A549 (cell line): ENCODE measurements at regions not wholly inside any gene's neighbourhood (a gene's known extent, or its start where the extent isn't known, plus 50 kb on each side); places are given as distances from the start of the nearest gene placed in this dataset.

Experiments used
- ATAC-seq, 2 experiments: fragments of 200-7000 bp in 1 of 2; fragments of >200 bp in 1 of 2; cut with Nextera tagmentation in 1 of 2; cut with Tn5 transposase in 1 of 2; 3 replicates each; pipeline versions ENCODE4 v1.8.0 to v1.9.1; 2018 to 2020; ENCODE audit warnings: mild to moderate bottlenecking in 1 of 2, moderate library complexity in 1 of 2
- CTCF ChIA-PET: fragments of 300-600 bp; sonication (Branson Sonifier 250); formaldehyde crosslinking; extraction: SDS; loops from one replicate; lab custom pipeline; 2021; ENCODE audit warnings: antibody characterized with exemption, inconsistent platforms; lab: Yijun Ruan, JAX
- POLR2A ChIA-PET: fragments of 350-600 bp; formaldehyde crosslinking; extraction: SDS; loops from one replicate; lab custom pipeline; 2021; ENCODE audit warnings: antibody characterized with exemption, inconsistent platforms; lab: Yijun Ruan, JAX
- DNase-seq, 2 experiments: peaks; one replicate each; pipeline versions ENCODE4 v3.0.0 to v3.0.0-alpha.2; 2011 to 2016; ENCODE audit warnings: low read depth in 1 of 2, low spot score in 1 of 2
- FAIRE-seq: peaks from 2 replicates; lab custom pipeline; 2011; peaks lifted over from hg19 to GRCh38; lab: Jason Lieb, UNC
- H3K27ac ChIP-seq, 2 experiments: fragments of >200 bp; sonication (Bioruptor Twin); formaldehyde crosslinking; 3 replicates each; pipeline ENCODE4 v1.5.1; 2016 to 2017
- H3K4me1 ChIP-seq: fragments of >200 bp; sonication (Bioruptor Twin); formaldehyde crosslinking; 3 replicates; pipeline ENCODE4 v1.6.1; 2016
- H3K4me2 ChIP-seq: fragments of >200 bp; sonication (Bioruptor Twin); formaldehyde crosslinking; 3 replicates; pipeline ENCODE4 v1.6.1; 2016
- H3K4me3 ChIP-seq: fragments of >200 bp; sonication (Bioruptor Twin); formaldehyde crosslinking; 3 replicates; pipeline ENCODE4 v1.5.1; 2016
- H3K9me3 ChIP-seq: fragments of >200 bp; sonication (Bioruptor Twin); formaldehyde crosslinking; 3 replicates; pipeline ENCODE4 v1.6.1; 2016
- BCL3 ChIP-seq: fragments of >200 bp; sonication (Bioruptor Twin); formaldehyde crosslinking; IDR thresholded peaks from 3 replicates; pipeline ENCODE4 v1.6.1; 2016
- CBX2 ChIP-seq: fragments of 200-600 bp; sonication (generic); IDR thresholded peaks from 2 replicates; pipeline ENCODE4 v1.6.1; 2016; ENCODE audit warnings: low read depth, mild to moderate bottlenecking, borderline replicate concordance
- CHD2 ChIP-seq: fragments of 150-350 bp; IDR thresholded peaks from 2 replicates; pipeline ENCODE4 v1.6.1; 2014; ENCODE audit warnings: low read length; ENCODE audit not compliant: partially characterized antibody
- CHD4 ChIP-seq: fragments of 200-600 bp; sonication (generic); IDR thresholded peaks from 2 replicates; pipeline ENCODE4 v1.6.1; 2016; ENCODE audit warnings: antibody characterized with exemption, mild to moderate bottlenecking, borderline replicate concordance
- EP300 ChIP-seq, 2 experiments: fragments of >200 bp; sonication (Bioruptor Twin); formaldehyde crosslinking; IDR thresholded peaks; 2 replicates in 1 of 2; 3 replicates in 1 of 2; pipeline ENCODE4 v1.6.1; 2016 to 2017
- FOSL2 ChIP-seq, 2 experiments: fragments of 450-650 bp in 1 of 2; fragments of >200 bp in 1 of 2; sonication (Bioruptor Twin) in 1 of 2; formaldehyde crosslinking; IDR thresholded peaks; 2 replicates each; pipeline versions ENCODE4 v1.5.0 to v1.6.1; 2016 to 2020; ENCODE audit warnings: mild to moderate bottlenecking in 1 of 2, moderate library complexity in 1 of 2
- HDAC2 ChIP-seq: fragments of 200-600 bp; sonication (generic); IDR thresholded peaks from 2 replicates; pipeline ENCODE4 v1.6.1; 2016
- HOXB13 ChIP-seq: fragments of 250-450 bp; sonication (Bioruptor Pico); IDR thresholded peaks from 2 replicates; pipeline ENCODE4 v1.5.0; 2020; ENCODE audit warnings: low read depth, mild to moderate bottlenecking, moderate library complexity
- HOXB5 ChIP-seq: fragments of 250-450 bp; sonication (Bioruptor Pico); IDR thresholded peaks from 2 replicates; pipeline ENCODE4 v1.5.0; 2020; ENCODE audit warnings: mild to moderate bottlenecking, moderate library complexity
- KDM1A ChIP-seq: fragments of 200-600 bp; sonication (generic); IDR thresholded peaks from 2 replicates; pipeline ENCODE4 v1.6.1; 2016; ENCODE audit warnings: low read depth, mild to moderate bottlenecking
- MAFK ChIP-seq: fragments of 450-650 bp; IDR thresholded peaks from 2 replicates; pipeline ENCODE4 v1.6.1; 2014; ENCODE audit not compliant: partially characterized antibody
- MAX ChIP-seq: IDR thresholded peaks from 2 replicates; pipeline ENCODE4 v1.6.1; 2012
- MAZ ChIP-seq: fragments of 150-350 bp; IDR thresholded peaks from 2 replicates; pipeline ENCODE4 v1.6.1; 2014; ENCODE audit warnings: antibody characterized with exemption, low read depth, low read length, borderline replicate concordance
- NFE2L2 ChIP-seq: fragments of 150-350 bp; conservative IDR thresholded peaks from 2 replicates; pipeline ENCODE4 v1.6.1; 2014; ENCODE audit warnings: low read length
- NPAS2 ChIP-seq: fragments of 250-450 bp; sonication (Bioruptor Pico); IDR thresholded peaks from 2 replicates; pipeline ENCODE4 v1.8.0; 2022; ENCODE audit warnings: mild to moderate bottlenecking, moderate library complexity, borderline replicate concordance
- POLR2A ChIP-seq: IDR thresholded peaks from 2 replicates; pipeline ENCODE4 v1.6.1; 2012; ENCODE audit warnings: mild to moderate bottlenecking, low read length
- RARB ChIP-seq: fragments of 250-450 bp; sonication (Bioruptor Pico); IDR thresholded peaks from 2 replicates; pipeline ENCODE4 v1.8.0; 2021; ENCODE audit warnings: mild to moderate bottlenecking, moderate library complexity
- RCOR1 ChIP-seq: fragments of 150-350 bp; IDR thresholded peaks from 2 replicates; pipeline ENCODE4 v1.6.1; 2014; ENCODE audit warnings: antibody characterized with exemption, low read length, low read depth
- RFX5 ChIP-seq: fragments of 450-650 bp; IDR thresholded peaks from 2 replicates; pipeline ENCODE4 v1.7.1; 2014; ENCODE audit warnings: antibody characterized with exemption, mild to moderate bottlenecking, moderate library complexity
- TFCP2L1 ChIP-seq: fragments of 250-450 bp; sonication (Bioruptor Pico); IDR thresholded peaks from 2 replicates; pipeline ENCODE4 v1.5.0; 2021; ENCODE audit warnings: mild to moderate bottlenecking
- TP53 ChIP-seq: fragments of 250-450 bp; sonication (Bioruptor Pico); IDR thresholded peaks from 2 replicates; pipeline ENCODE4 v1.5.0; 2021; ENCODE audit warnings: mild to moderate bottlenecking, moderate library complexity
- WGBS: methylation state at CpG from one replicate; pipeline ENCODE4 v1.1.6; 2017; ENCODE audit errors: missing lambda C conversion rate; 5-methylcytosine and 5-hydroxymethylcytosine counted together
- TF ChIP-seq, protein P1 (sequence below): IDR thresholded peaks from 2 replicates; pipeline ENCODE4 v1.6.1; 2012; ENCODE audit warnings: low read depth, borderline replicate concordance
- TF ChIP-seq, protein P2 (sequence below): fragments of >200 bp; sonication (Bioruptor Twin); formaldehyde crosslinking; IDR thresholded peaks from 3 replicates; pipeline ENCODE4 v1.5.1; 2016
- TF ChIP-seq, protein P3 (sequence below): fragments of >200 bp; sonication (Bioruptor Twin); formaldehyde crosslinking; IDR thresholded peaks from 2 replicates; pipeline ENCODE4 v1.6.1; 2016

DNA sequence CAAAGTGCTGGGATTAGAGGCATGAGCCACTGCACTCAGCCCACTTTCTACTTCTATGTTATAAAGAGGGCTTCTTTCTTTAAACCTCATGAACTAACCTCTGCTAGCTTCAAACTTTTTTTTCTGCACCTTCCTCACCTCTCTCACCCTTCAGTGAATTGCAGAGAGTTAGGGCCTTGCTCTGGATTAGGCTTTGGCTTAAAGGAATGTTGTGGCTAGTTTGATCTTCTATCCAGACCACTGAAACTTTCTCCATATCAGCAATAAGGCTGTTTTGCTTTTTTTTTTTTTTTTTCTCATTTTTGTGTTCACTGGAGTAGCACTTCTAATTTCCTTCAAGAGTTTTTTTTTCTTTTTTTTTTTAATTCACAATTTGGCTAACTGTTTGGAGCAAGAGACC, 216.4 kb upstream of the MAP3K1 start:
- ChIA-PET CTCF (interaction anchor here (0.8 to 1.4 kb wide), 2 partner anchors 9 to 23 kb away, joined by 3 read pairs; no protein-coding TSS in a partner anchor), POLR2A (no interaction called here)
- no peak overlapping the region for H3K4me3 ChIP-seq
- no peak overlapping the region for H3K27ac ChIP-seq
- no peaks in the 10 kb centered on the region for H3K9me3 ChIP-seq
- FAIRE-seq (no peak), DNase-seq (no peak), ATAC-seq (no peak)
- no peaks in the 10 kb centered on the region for H3K4me1 ChIP-seq
- H3K4me2 ChIP-seq, result no peak overlapping the region
- TF ChIP-seq POLR2A, result no peak

DNA sequence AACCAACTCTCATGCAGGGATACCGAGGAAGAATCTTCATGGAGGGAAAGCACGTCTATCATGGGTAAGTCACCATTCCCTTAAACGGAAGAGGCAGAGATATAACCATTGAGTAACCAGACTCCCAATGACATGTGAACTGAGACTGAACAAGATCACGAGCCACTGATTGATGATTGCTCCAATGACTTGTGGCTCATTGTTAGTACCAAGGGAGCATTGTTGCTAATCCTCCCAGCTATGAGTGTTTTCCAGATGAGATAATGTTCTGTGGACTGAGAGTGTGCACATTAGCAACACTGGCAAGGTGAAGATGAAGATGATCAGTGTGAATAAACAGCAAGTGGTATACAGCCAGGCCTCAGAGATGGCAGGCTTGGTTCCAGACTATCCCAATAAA, 219.2 kb upstream of the MAP3K1 start:
- POLR2A ChIA-PET, result no interaction called here
- no peak for TF ChIP-seq TFCP2L1 (CRISPR knock-in tag)
- TF ChIP-seq MAX, result no peak
- no peak overlapping the region for H3K4me2 ChIP-seq
- no peak overlapping the region for H3K4me3 ChIP-seq
- no peaks in the 10 kb centered on the region for H3K4me1 ChIP-seq
- no peaks in the 10 kb centered on the region for H3K9me3 ChIP-seq
- CTCF ChIA-PET, result no interaction called here
- no peak for ATAC-seq
- no peak overlapping the region for H3K27ac ChIP-seq
- WGBS, result 57% methylated on average over 4 of the region's 4 CpGs
- DNase-seq, result no peak
- FAIRE-seq, result no peak

GRCh38 chr5:56595566-56595965, 219.8 kb upstream of the MAP3K1 start:
- Histone ChIP-seq H3K4me3 (no peak overlapping the region), H3K27ac (no peak overlapping the region), H3K4me2 (no peak overlapping the region), H3K9me3 (no peaks in the 10 kb centered on the region), H3K4me1 (no peaks in the 10 kb centered on the region)
- ChIA-PET CTCF (no interaction called here), POLR2A (no interaction called here)
- DNase-seq, result no peak
- no peak for FAIRE-seq
- TF ChIP-seq, protein P1, sequence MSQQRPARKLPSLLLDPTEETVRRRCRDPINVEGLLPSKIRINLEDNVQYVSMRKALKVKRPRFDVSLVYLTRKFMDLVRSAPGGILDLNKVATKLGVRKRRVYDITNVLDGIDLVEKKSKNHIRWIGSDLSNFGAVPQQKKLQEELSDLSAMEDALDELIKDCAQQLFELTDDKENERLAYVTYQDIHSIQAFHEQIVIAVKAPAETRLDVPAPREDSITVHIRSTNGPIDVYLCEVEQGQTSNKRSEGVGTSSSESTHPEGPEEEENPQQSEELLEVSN, result no peak
- TF ChIP-seq MAFK (no peak), NPAS2 (CRISPR knock-in tag) (no peak), CHD2 (no peak), NFE2L2 (no peak), CHD4 (no peak), RCOR1 (no peak), HDAC2 (no peak), HOXB13 (no peak), RARB (CRISPR knock-in tag) (no peak), RFX5 (no peak), EP300 (IDR thresholded peaks at IDR 0.05) (no peak), BCL3 (no peak)
- TF ChIP-seq, protein P2, sequence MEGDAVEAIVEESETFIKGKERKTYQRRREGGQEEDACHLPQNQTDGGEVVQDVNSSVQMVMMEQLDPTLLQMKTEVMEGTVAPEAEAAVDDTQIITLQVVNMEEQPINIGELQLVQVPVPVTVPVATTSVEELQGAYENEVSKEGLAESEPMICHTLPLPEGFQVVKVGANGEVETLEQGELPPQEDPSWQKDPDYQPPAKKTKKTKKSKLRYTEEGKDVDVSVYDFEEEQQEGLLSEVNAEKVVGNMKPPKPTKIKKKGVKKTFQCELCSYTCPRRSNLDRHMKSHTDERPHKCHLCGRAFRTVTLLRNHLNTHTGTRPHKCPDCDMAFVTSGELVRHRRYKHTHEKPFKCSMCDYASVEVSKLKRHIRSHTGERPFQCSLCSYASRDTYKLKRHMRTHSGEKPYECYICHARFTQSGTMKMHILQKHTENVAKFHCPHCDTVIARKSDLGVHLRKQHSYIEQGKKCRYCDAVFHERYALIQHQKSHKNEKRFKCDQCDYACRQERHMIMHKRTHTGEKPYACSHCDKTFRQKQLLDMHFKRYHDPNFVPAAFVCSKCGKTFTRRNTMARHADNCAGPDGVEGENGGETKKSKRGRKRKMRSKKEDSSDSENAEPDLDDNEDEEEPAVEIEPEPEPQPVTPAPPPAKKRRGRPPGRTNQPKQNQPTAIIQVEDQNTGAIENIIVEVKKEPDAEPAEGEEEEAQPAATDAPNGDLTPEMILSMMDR, result no peak
- no peak for ATAC-seq
- WGBS, result 52% methylated on average over 2 of the region's 2 CpGs

DNA sequence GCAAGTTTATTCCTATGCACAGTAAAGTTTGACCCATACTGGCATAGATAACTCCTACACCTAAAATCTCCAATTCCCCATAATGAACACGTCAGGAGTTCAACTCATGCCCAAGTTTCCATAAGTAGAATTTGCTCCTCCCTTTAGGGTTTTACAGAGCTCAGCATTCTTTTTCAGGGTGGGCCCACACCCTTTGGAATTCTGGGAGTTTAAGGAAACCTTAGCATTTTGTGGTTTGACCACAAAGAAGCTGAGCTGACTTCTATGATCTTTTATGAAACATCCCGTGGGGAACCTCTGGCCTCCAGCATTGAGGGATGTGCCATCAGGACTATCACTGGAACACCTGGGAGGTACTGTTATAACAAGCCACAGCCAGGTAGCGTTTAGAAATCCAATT, 220.6 kb upstream of the MAP3K1 start:
- CTCF ChIA-PET, result no interaction called here
- Histone ChIP-seq H3K27ac (no peak overlapping the region), H3K9me3 (no peaks in the 10 kb centered on the region), H3K4me1 (no peaks in the 10 kb centered on the region), H3K4me3 (no peak overlapping the region), H3K4me2 (no peak overlapping the region)
- DNase-seq (no peak), ATAC-seq (no peak), FAIRE-seq (no peak)
- 74% methylated on average over 3 of the region's 3 CpGs for WGBS
- POLR2A ChIA-PET, result no interaction called here
- TF ChIP-seq TP53 (CRISPR knock-in tag) (no peak), CBX2 (no peak), MAZ (no peak), KDM1A (no peak), FOSL2 (IDR thresholded peaks at IDR 0.05) (no peak), FOSL2 (CRISPR knock-in tag; IDR thresholded peaks at IDR 0.05) (no peak), CHD4 (no peak), HOXB5 (no peak), CHD2 (no peak)
- TF ChIP-seq, protein P3, sequence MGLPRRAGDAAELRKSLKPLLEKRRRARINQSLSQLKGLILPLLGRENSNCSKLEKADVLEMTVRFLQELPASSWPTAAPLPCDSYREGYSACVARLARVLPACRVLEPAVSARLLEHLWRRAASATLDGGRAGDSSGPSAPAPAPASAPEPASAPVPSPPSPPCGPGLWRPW, result no peak
